ENCODE measurements at regions not wholly inside any gene's neighbourhood (a gene's known extent, or its start where the extent isn't known, plus 50 kb on each side); places are given as distances from the start of the nearest gene placed in this dataset.
"Not testable (repeated sequence)": the region's sequence is repeated elsewhere in the genome, so short reads cannot be mapped to it uniquely, and the experiment has no call there.

DNA sequence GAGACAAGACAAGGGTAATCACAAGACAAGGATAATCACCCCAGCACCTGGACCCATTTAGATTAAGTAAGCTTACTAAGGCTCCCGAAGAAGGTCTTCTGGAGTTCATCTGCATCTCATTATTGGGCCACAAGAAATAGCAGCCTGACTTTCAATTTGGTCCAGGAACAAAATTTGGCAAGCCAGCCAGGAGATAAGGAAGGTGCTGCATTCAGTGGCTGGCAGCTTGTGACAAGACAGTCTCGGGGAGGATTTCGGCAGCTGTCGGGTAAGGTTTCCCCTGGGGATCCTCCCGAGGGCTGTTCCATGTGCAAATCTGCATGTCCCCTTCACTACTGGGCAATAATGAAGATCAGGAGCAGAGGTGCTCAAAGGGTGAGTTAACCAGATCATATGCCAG, 195.2 kb downstream of the FCRL5 start:
- Histone ChIP-seq H3K4me3 (no peak overlapping the region), H3K4me1 (ENCODE audit: low read depth) (peaks cover 13% of the 10 kb centered on the region), H3K36me3 (ENCODE audit: low read depth) (no peaks in the 10 kb centered on the region), H3K9me3 (no peaks in the 10 kb centered on the region)
- intact Hi-C loops (cut with DNase I, micrococcal nuclease): no loop called here
- no peak for ATAC-seq
- TF ChIP-seq CTCF (IDR thresholded peaks at IDR 0.05): no peak
- DNase-seq: no peak

GRCh38 chr1:157356601-157357000, 195.7 kb downstream of the FCRL5 start:
- no peak for TF ChIP-seq CTCF (IDR thresholded peaks at IDR 0.05)

GRCh38 chr1:157353546-157353945, 198.8 kb downstream of the FCRL5 start:
- H3K4me3 ChIP-seq: no peak overlapping the region
- ATAC-seq (no peak), DNase-seq (no peak)
- H3K36me3 ChIP-seq (ENCODE audit: low read depth): no peaks in the 10 kb centered on the region
- H3K9me3 ChIP-seq: no peaks in the 10 kb centered on the region
- peaks cover 7% of the 10 kb centered on the region for H3K4me1 ChIP-seq (ENCODE audit: low read depth)
- TF ChIP-seq CTCF (IDR thresholded peaks at IDR 0.05): no peak
- intact Hi-C loops (cut with DNase I, micrococcal nuclease): no loop called here

More at GRCh38 chr1:157356601-157357000, 195.7 kb downstream of the FCRL5 start:
- Histone ChIP-seq H3K4me1 (ENCODE audit: low read depth) (peaks cover 13% of the 10 kb centered on the region), H3K36me3 (ENCODE audit: low read depth) (no peaks in the 10 kb centered on the region), H3K4me3 (no peak overlapping the region), H3K9me3 (no peaks in the 10 kb centered on the region)
- ATAC-seq (no peak), DNase-seq (no peak)
- intact Hi-C loops (cut with DNase I, micrococcal nuclease): no loop called here

GRCh38 chr1:157352817-157353408, 199.4 kb downstream of the FCRL5 start:
- H3K36me3 ChIP-seq (ENCODE audit: low read depth): no peaks in the 10 kb centered on the region
- DNase-seq (no peak), ATAC-seq (no peak)
- H3K4me3 ChIP-seq: no peak overlapping the region
- intact Hi-C loops (cut with DNase I, micrococcal nuclease): no loop called here
- no peaks in the 10 kb centered on the region for H3K9me3 ChIP-seq
- H3K4me1 ChIP-seq (ENCODE audit: low read depth): peaks cover 5% of the 10 kb centered on the region
- TF ChIP-seq CTCF (IDR thresholded peaks at IDR 0.05): no peak

DNA sequence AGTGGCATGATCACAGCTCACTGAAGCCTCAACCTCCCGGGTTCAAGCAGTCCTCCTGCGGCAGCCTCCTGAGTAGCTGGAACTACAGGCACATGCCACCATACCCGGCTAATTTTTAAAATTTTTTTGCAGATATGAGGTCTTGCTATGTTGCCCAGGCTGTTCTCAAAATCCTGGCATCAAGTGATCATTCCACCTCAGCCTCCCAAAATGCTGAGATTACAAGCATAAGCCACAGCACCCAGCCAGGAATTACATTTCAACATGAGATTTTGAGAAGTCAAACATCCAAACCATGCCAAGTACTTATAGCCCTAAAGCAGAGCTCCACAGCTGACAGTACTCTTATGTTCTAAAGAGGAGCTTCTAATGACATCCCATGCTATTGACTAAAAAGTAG, 200.1 kb downstream of the FCRL5 start:
- ATAC-seq: no peak
- intact Hi-C loops (cut with DNase I, micrococcal nuclease): no loop called here
- Histone ChIP-seq H3K4me1 (ENCODE audit: low read depth) (peaks cover 5% of the 10 kb centered on the region), H3K36me3 (ENCODE audit: low read depth) (no peaks in the 10 kb centered on the region), H3K4me3 (no peak overlapping the region), H3K9me3 (no peaks in the 10 kb centered on the region)
- no peak for TF ChIP-seq CTCF (IDR thresholded peaks at IDR 0.05)
- DNase-seq: no peak

- DNase-seq; H3K4me1 ChIP-seq (ENCODE audit: low read depth); H3K4me3 ChIP-seq; ATAC-seq; H3K9me3 ChIP-seq; intact Hi-C loops (cut with DNase I, micrococcal nuclease); H3K36me3 ChIP-seq (ENCODE audit: low read depth): not testable (repeated sequence)
Observed at GRCh38 chr1:157351800-157352199, 200.5 kb downstream of the FCRL5 start.
